ENCODE measurements at regions not wholly inside any gene's neighbourhood (a gene's known extent, or its start where the extent isn't known, plus 50 kb on each side); places are given as distances from the start of the nearest gene placed in this dataset.

DNA sequence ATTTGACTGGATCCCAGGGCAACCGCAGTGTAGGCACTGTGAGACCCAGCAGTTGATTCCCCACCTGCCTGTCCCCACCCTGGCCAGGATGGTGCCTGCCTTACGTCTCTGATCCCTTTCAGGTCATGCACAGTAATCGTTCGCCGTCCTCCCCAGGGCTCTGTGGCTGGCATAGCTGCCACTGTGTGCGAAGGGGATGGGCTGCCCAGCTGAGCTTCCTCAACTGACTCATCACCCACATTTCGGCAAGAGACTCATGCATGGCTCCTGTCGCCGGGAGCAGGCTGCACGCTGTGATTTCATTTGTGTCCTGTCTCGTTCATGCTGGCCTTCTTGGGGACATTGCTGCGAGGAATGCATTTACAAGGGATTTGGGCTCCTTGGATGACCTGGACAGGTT is 252.4 kb downstream of the KLF6 start:
- POLR2A ChIA-PET, result no interaction called here
- H2AFZ ChIP-seq (ENCODE audit: insufficient read depth, low read depth, low read length, poor library complexity, severe bottlenecking), result no peak overlapping the region
- no peak overlapping the region for H3K4me3 ChIP-seq (ENCODE audit: control extremely low read depth in 1 of 5, extremely low read depth in 1 of 5, insufficient read depth in 1 of 5, low read depth in 2 of 5, low read length in 4 of 5)
- DNase-seq (no peak), ATAC-seq (ENCODE audit: low read depth) (no peak)
- TF ChIP-seq EZH2 (IDR thresholded peaks at IDR 0.05; ENCODE audit: borderline replicate concordance, insufficient read depth, low read depth, low read length, poor library complexity, severe bottlenecking), result no peak
- TF ChIP-seq, protein P1, sequence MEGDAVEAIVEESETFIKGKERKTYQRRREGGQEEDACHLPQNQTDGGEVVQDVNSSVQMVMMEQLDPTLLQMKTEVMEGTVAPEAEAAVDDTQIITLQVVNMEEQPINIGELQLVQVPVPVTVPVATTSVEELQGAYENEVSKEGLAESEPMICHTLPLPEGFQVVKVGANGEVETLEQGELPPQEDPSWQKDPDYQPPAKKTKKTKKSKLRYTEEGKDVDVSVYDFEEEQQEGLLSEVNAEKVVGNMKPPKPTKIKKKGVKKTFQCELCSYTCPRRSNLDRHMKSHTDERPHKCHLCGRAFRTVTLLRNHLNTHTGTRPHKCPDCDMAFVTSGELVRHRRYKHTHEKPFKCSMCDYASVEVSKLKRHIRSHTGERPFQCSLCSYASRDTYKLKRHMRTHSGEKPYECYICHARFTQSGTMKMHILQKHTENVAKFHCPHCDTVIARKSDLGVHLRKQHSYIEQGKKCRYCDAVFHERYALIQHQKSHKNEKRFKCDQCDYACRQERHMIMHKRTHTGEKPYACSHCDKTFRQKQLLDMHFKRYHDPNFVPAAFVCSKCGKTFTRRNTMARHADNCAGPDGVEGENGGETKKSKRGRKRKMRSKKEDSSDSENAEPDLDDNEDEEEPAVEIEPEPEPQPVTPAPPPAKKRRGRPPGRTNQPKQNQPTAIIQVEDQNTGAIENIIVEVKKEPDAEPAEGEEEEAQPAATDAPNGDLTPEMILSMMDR (IDR thresholded peaks at IDR 0.05), result no peak
- Mint-ChIP-seq H3K27ac (no peak overlapping the region), H3K27me3 (no peaks in the 10 kb centered on the region), H3K4me1 (no peaks in the 10 kb centered on the region), H3K4me3 (no peak overlapping the region), H3K9me3 (ENCODE audit: insufficient read depth) (no peaks in the 10 kb centered on the region)
- H3K4me1 ChIP-seq (ENCODE audit: control insufficient read depth in 2 of 2, insufficient read depth in 2 of 2, low read length in 2 of 2), result no peaks in the 10 kb centered on the region
- no peaks in the 10 kb centered on the region for H4K20me1 ChIP-seq (ENCODE audit: control insufficient read depth, insufficient read depth, low read length, poor library complexity, severe bottlenecking)
- no peaks in the 10 kb centered on the region for H3K79me2 ChIP-seq (ENCODE audit: control insufficient read depth, insufficient read depth, low read length)
- H3K36me3 ChIP-seq (replicated peaks in 1 of 2; ENCODE audit: control extremely low read depth in 1 of 2, control insufficient read depth in 1 of 2, extremely low read depth in 1 of 2, insufficient read depth in 2 of 2, low read length in 1 of 2), result no peaks in the 10 kb centered on the region
- H3K9me3 ChIP-seq (ENCODE audit: control extremely low read depth in 1 of 3, control insufficient read depth in 2 of 3, insufficient read depth in 1 of 3, low read length in 2 of 3), result no peaks in the 10 kb centered on the region
- no peak overlapping the region for H3K4me2 ChIP-seq (replicated peaks; ENCODE audit: low read depth, low read length, poor library complexity, severe bottlenecking)
- no peaks in the 10 kb centered on the region for H3K27me3 ChIP-seq (replicated peaks in 1 of 4; ENCODE audit: control extremely low read depth in 1 of 4, control insufficient read depth in 3 of 4, insufficient read depth in 4 of 4, low read length in 3 of 4)
- CTCF ChIA-PET, result no interaction called here
- H3K9ac ChIP-seq (ENCODE audit: low read length), result no peak overlapping the region
- WGBS (ENCODE audit: insufficient coverage), result 93% methylated on average over 12 of the region's 12 CpGs
- no peak overlapping the region for H3K27ac ChIP-seq (ENCODE audit: low read length in 2 of 2)
- intact Hi-C loops (cut with micrococcal nuclease), result no loop called here

GRCh38 chr10:3531670-3532069 is 253.3 kb downstream of the KLF6 start:
- Histone ChIP-seq H3K27me3 (replicated peaks in 1 of 4; ENCODE audit: control extremely low read depth in 1 of 4, control insufficient read depth in 3 of 4, insufficient read depth in 4 of 4, low read length in 3 of 4) (no peaks in the 10 kb centered on the region), H2AFZ (ENCODE audit: insufficient read depth, low read depth, low read length, poor library complexity, severe bottlenecking) (no peak overlapping the region), H3K4me1 (ENCODE audit: control insufficient read depth in 2 of 2, insufficient read depth in 2 of 2, low read length in 2 of 2) (no peaks in the 10 kb centered on the region), H3K4me2 (replicated peaks; ENCODE audit: low read depth, low read length, poor library complexity, severe bottlenecking) (no peak overlapping the region), H3K79me2 (ENCODE audit: control insufficient read depth, insufficient read depth, low read length) (no peaks in the 10 kb centered on the region), H3K9me3 (ENCODE audit: control extremely low read depth in 1 of 3, control insufficient read depth in 2 of 3, insufficient read depth in 1 of 3, low read length in 2 of 3) (no peaks in the 10 kb centered on the region), H3K27ac (ENCODE audit: low read length in 2 of 2) (no peak overlapping the region), H4K20me1 (ENCODE audit: control insufficient read depth, insufficient read depth, low read length, poor library complexity, severe bottlenecking) (no peaks in the 10 kb centered on the region), H3K9ac (ENCODE audit: low read length) (no peak overlapping the region), H3K36me3 (replicated peaks in 1 of 2; ENCODE audit: control extremely low read depth in 1 of 2, control insufficient read depth in 1 of 2, extremely low read depth in 1 of 2, insufficient read depth in 2 of 2, low read length in 1 of 2) (no peaks in the 10 kb centered on the region), H3K4me3 (ENCODE audit: control extremely low read depth in 1 of 5, extremely low read depth in 1 of 5, insufficient read depth in 1 of 5, low read depth in 2 of 5, low read length in 4 of 5) (no peak overlapping the region)
- TF ChIP-seq, protein P1 (IDR thresholded peaks at IDR 0.05), result no peak
- no peak for TF ChIP-seq EZH2 (IDR thresholded peaks at IDR 0.05; ENCODE audit: borderline replicate concordance, insufficient read depth, low read depth, low read length, poor library complexity, severe bottlenecking)
- no peak overlapping the region for H3K4me3 Mint-ChIP-seq
- no peak overlapping the region for H3K27ac Mint-ChIP-seq
- ChIA-PET CTCF (no interaction called here), POLR2A (no interaction called here)
- H3K27me3 Mint-ChIP-seq, result no peaks in the 10 kb centered on the region
- 97% methylated on average over 3 of the region's 5 CpGs for WGBS (ENCODE audit: insufficient coverage)
- ATAC-seq (ENCODE audit: low read depth), result no peak
- DNase-seq, result no peak
- no peaks in the 10 kb centered on the region for H3K4me1 Mint-ChIP-seq
- no peaks in the 10 kb centered on the region for H3K9me3 Mint-ChIP-seq (ENCODE audit: insufficient read depth)
- intact Hi-C loops (cut with micrococcal nuclease), result no loop called here

Measured in B cell (primary cell).